SK-N-SH (cell line): ENCODE measurements at regions not wholly inside any gene's neighbourhood (a gene's known extent, or its start where the extent isn't known, plus 50 kb on each side); places are given as distances from the start of the nearest gene placed in this dataset.

Experiments
- CTCF ChIA-PET: fragments of 300-600, 350-600 bp; formaldehyde crosslinking; extraction: SDS; loops from one replicate; lab custom pipeline; 2021; lab: Yijun Ruan, JAX
- POLR2A ChIA-PET: fragments of 350-600 bp; sonication (Branson Sonifier 250); formaldehyde crosslinking; extraction: SDS; loops from one replicate; lab custom pipeline; 2020; ENCODE audit warnings: antibody characterized with exemption, inconsistent platforms; lab: Yijun Ruan, JAX
- DNase-seq: peaks from one replicate; pipeline ENCODE4 v3.0.0; 2012
- H2AFZ ChIP-seq: fragments of 200-600 bp; sonication (generic); 2 replicates; pipeline ENCODE4 v1.8.1; 2016; ENCODE audit warnings: antibody characterized with exemption, mild to moderate bottlenecking, low read depth
- H3F3A ChIP-seq: fragments of 200-600 bp; sonication (generic); replicated peaks from 2 replicates; pipeline ENCODE3; 2016; ENCODE audit warnings: antibody characterized with exemption, mild to moderate bottlenecking; ENCODE audit not compliant: insufficient read depth
- H3K27ac ChIP-seq, 2 experiments: fragments of 200-500 bp in 1 of 2; fragments of 200-600 bp in 1 of 2; sonication (Bioruptor generic) in 1 of 2; sonication (generic), shearing (Covaris generic) in 1 of 2; 2 replicates each; pipeline versions ENCODE4 v1.5.1 to v1.6.1; 2014 to 2016; ENCODE audit warnings: low read depth in 2 of 2, inconsistent platforms in 1 of 2, low read length in 1 of 2, mild to moderate bottlenecking in 1 of 2, mixed read lengths in 1 of 2
- H3K27me3 ChIP-seq: fragments of 200-600 bp; sonication (generic), shearing (Covaris generic); 2 replicates; pipeline ENCODE4 v1.6.1; 2016; ENCODE audit warnings: mixed run types; ENCODE audit not compliant: insufficient read depth
- H3K36me3 ChIP-seq, 2 experiments: fragments of 200-500 bp in 1 of 2; fragments of 200-600 bp in 1 of 2; sonication (Bioruptor generic) in 1 of 2; sonication (generic) in 1 of 2; replicated peaks in 1 of 2; 2 replicates each; pipeline versions ENCODE3 to v1.5.1; 2014 to 2016; ENCODE audit warnings: low read length in 1 of 2, mild to moderate bottlenecking in 1 of 2; ENCODE audit not compliant: insufficient read depth in 2 of 2, control insufficient read depth in 1 of 2
- H3K4me1 ChIP-seq, 2 experiments: fragments of 200-500 bp in 1 of 2; fragments of 200-600 bp in 1 of 2; sonication (Bioruptor generic) in 1 of 2; sonication (generic), shearing (Covaris generic) in 1 of 2; 2 replicates each; pipeline versions ENCODE4 v1.5.1 to v1.6.1; 2014 to 2016; ENCODE audit warnings: low read depth in 1 of 2, low read length in 1 of 2, mixed run types in 1 of 2; ENCODE audit not compliant: insufficient read depth in 2 of 2, control insufficient read depth in 1 of 2
- H3K4me2 ChIP-seq: fragments of 200-600 bp; sonication (generic), shearing (Covaris generic); 2 replicates; pipeline ENCODE4 v1.6.1; 2017; ENCODE audit warnings: mixed run types
- H3K4me3 ChIP-seq, 2 experiments: fragments of 200-500 bp in 1 of 2; fragments of 200-600 bp in 1 of 2; sonication (Bioruptor generic) in 1 of 2; sonication (generic), shearing (Covaris generic) in 1 of 2; 2 replicates each; pipeline versions ENCODE4 v1.5.1 to v1.8.1; 2014 to 2016; ENCODE audit warnings: low read depth in 2 of 2, inconsistent platforms in 1 of 2, low read length in 1 of 2, mild to moderate bottlenecking in 1 of 2, mixed read lengths in 1 of 2, moderate library complexity in 1 of 2
- H3K79me2 ChIP-seq: fragments of 200-600 bp; sonication (generic); 2 replicates; pipeline ENCODE4 v1.8.1; 2017; ENCODE audit warnings: mild to moderate bottlenecking; ENCODE audit not compliant: insufficient read depth
- H3K9ac ChIP-seq: fragments of 200-600 bp; sonication (generic); 2 replicates; pipeline ENCODE4 v1.6.1; 2017; ENCODE audit warnings: mixed run types
- H3K9me2 ChIP-seq: fragments of 200-600 bp; sonication (generic); 2 replicates; pipeline ENCODE4 v1.6.1; 2017; ENCODE audit warnings: mixed run types
- H3K9me3 ChIP-seq: fragments of 200-600 bp; sonication (generic); 2 replicates; pipeline ENCODE4 v1.6.1; 2017; ENCODE audit warnings: mixed run types, mild to moderate bottlenecking, moderate library complexity
- H4K20me1 ChIP-seq: fragments of 200-600 bp; sonication (generic); 2 replicates; pipeline ENCODE4 v1.6.1; 2017; ENCODE audit warnings: mild to moderate bottlenecking, mixed run types; ENCODE audit not compliant: insufficient read depth
- CHD2 ChIP-seq: fragments of 150-350 bp; IDR thresholded peaks from 2 replicates; pipeline ENCODE4 v1.6.1; 2018; ENCODE audit warnings: low read length; ENCODE audit not compliant: partially characterized antibody
- CTCF ChIP-seq: fragments of 200-600 bp; sonication (generic); IDR thresholded peaks from 2 replicates; pipeline ENCODE4 v1.6.1; 2017; ENCODE audit warnings: antibody characterized with exemption, mild to moderate bottlenecking, moderate library complexity
- EP300 ChIP-seq, 2 experiments: IDR thresholded peaks; 2 replicates each; pipeline versions ENCODE4 v1.4.0 to v1.6.1; 2012; ENCODE audit warnings: borderline replicate concordance in 1 of 2, low read depth in 1 of 2, low read length in 1 of 2
- FOSL2 ChIP-seq: IDR thresholded peaks from 2 replicates; pipeline ENCODE4 v1.4.0; 2012; ENCODE audit warnings: low read depth, mild to moderate bottlenecking, moderate library complexity, borderline replicate concordance
- FOXJ3 ChIP-seq: sonication (generic); formaldehyde crosslinking; IDR thresholded peaks from 2 replicates; pipeline ENCODE4 v1.5.1; 2020; ENCODE audit warnings: mild to moderate bottlenecking, missing genetic modification reagents
- JUND ChIP-seq: IDR thresholded peaks from 2 replicates; pipeline ENCODE4 v1.4.0; 2012
- POLR2AphosphoS5 ChIP-seq: IDR thresholded peaks from 2 replicates; pipeline ENCODE4 v1.6.1; 2012; ENCODE audit warnings: low read depth, low read length
- RFX5 ChIP-seq: IDR thresholded peaks from 2 replicates; pipeline ENCODE4 v1.6.1; 2012; ENCODE audit warnings: mild to moderate bottlenecking, improper control_type of control experiment, low read length
- RXRA ChIP-seq: IDR thresholded peaks from 2 replicates; pipeline ENCODE4 v1.4.0; 2012; ENCODE audit warnings: low read depth, mild to moderate bottlenecking, borderline replicate concordance
- TEAD4 ChIP-seq: IDR thresholded peaks from 2 replicates; pipeline ENCODE4 v1.4.0; 2012; ENCODE audit warnings: mild to moderate bottlenecking, borderline replicate concordance; ENCODE audit not compliant: insufficient read depth
- ZBTB33 ChIP-seq: IDR thresholded peaks from 2 replicates; pipeline ENCODE4 v1.4.0; 2012; ENCODE audit warnings: low read depth, borderline replicate concordance
- WGBS: methylation state at CpG from one replicate; pipeline ENCODE4 v1.1.6; 2017; ENCODE audit warnings: low lambda C conversion rate; 5-methylcytosine and 5-hydroxymethylcytosine counted together
- TF ChIP-seq, protein P1 (sequence below): IDR thresholded peaks from 2 replicates; pipeline ENCODE4 v1.4.0; 2012; ENCODE audit warnings: low read depth, borderline replicate concordance

DNA sequence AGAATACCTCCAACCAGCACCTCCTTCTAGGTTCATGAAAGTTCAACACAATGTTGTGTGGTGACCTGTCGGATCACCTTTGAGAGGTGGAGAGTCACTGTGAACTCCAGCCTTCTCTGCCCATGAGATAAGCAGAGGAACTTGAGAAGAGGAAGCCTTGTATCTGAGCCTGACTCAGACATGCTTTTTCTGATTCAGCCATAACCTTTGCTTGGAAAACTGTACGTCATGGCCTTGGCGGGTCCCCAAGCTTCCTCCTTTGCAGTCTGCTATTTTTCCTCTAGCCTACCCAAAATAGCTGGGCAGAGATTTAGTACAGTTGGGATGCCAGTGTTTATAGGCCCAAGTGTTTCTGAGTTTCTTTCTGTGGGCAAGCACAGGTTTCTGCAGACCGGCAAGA is 274.7 kb downstream of the CETN3 start:
- H3F3A ChIP-seq, result no peaks in the 10 kb centered on the region
- ChIA-PET CTCF (interaction anchor here (1.0 kb wide), 1 partner anchor 143 kb away, joined by 3 read pairs; no protein-coding TSS in a partner anchor), POLR2A (no interaction called here)
- DNase-seq, result no peak
- no peak overlapping the region for H2AFZ ChIP-seq
- WGBS, result 90% methylated on average over 4 of the region's 4 CpGs
- no peaks in the 10 kb centered on the region; a peak in 1 of 4 replicates for H3K4me1 ChIP-seq
- H3K79me2 ChIP-seq, result no peaks in the 10 kb centered on the region
- H3K27me3 ChIP-seq, result no peaks in the 10 kb centered on the region
- H3K9ac ChIP-seq, result no peak overlapping the region
- no peak overlapping the region for H3K4me3 ChIP-seq
- H3K9me2 ChIP-seq, result no peaks in the 10 kb centered on the region
- H3K27ac ChIP-seq, result no peak overlapping the region
- TF ChIP-seq POLR2AphosphoS5 (no peak), JUND (no peak), EP300 (IDR thresholded peaks at IDR 0.05; ENCODE audit: borderline replicate concordance in 1 of 2, low read depth in 1 of 2, low read length in 1 of 2) (no peak)
- TF ChIP-seq, protein P1, sequence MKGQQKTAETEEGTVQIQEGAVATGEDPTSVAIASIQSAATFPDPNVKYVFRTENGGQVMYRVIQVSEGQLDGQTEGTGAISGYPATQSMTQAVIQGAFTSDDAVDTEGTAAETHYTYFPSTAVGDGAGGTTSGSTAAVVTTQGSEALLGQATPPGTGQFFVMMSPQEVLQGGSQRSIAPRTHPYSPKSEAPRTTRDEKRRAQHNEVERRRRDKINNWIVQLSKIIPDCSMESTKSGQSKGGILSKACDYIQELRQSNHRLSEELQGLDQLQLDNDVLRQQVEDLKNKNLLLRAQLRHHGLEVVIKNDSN, result no peak
- H3K9me3 ChIP-seq, result no peaks in the 10 kb centered on the region
- no peaks in the 10 kb centered on the region for H3K36me3 ChIP-seq
- H3K4me2 ChIP-seq, result no peak overlapping the region
- no peaks in the 10 kb centered on the region for H4K20me1 ChIP-seq

DNA sequence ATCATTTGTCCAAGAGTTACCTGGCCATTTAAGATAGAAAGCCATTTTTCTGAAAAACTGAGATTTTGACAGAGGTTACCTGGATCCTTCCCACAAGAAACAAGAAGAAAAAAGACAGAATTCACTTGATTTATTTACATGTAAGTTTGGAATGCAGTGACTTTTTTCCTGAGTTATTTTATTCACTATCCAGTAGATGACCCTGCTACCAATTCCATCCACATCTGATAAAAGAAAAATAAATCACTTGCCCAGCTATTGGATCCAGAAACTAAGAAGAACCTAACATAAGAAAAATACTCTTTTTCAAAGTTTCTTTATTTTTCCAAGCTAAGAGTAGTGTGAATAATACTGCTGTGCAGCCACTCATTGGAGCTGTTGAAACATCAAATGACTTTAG is 275.2 kb downstream of the CETN3 start:
- Histone ChIP-seq H3K79me2 (no peaks in the 10 kb centered on the region), H3K9me3 (no peaks in the 10 kb centered on the region), H3K4me2 (no peak overlapping the region), H3K4me1 (no peaks in the 10 kb centered on the region; a peak in 1 of 4 replicates), H3K27me3 (no peaks in the 10 kb centered on the region), H3K36me3 (no peaks in the 10 kb centered on the region), H2AFZ (no peak overlapping the region), H3K9ac (no peak overlapping the region), H4K20me1 (no peaks in the 10 kb centered on the region), H3F3A (no peaks in the 10 kb centered on the region), H3K9me2 (no peaks in the 10 kb centered on the region), H3K4me3 (no peak overlapping the region), H3K27ac (no peak overlapping the region)
- DNase-seq, result no peak
- TF ChIP-seq FOSL2 (no peak), RXRA (no peak), ZBTB33 (no peak), TEAD4 (no peak), CHD2 (no peak), CTCF (no peak), FOXJ3 (CRISPR knock-in tag) (no peak), RFX5 (no peak)
- TF ChIP-seq, protein P1, result no peak
- ChIA-PET POLR2A (no interaction called here), CTCF (interaction anchor here (1.0 kb wide), 1 partner anchor 143 kb away, joined by 3 read pairs; no protein-coding TSS in a partner anchor)
